Uterus (tissue), 2 donors: ENCODE measurements at regions not wholly inside any gene's neighbourhood (a gene's known extent, or its start where the extent isn't known, plus 50 kb on each side); places are given as distances from the start of the nearest gene placed in this dataset.

ENCODE experiments used
- CTCF ChIP-seq, 4 experiments: fragments of 200-600 bp in 2 of 4; fragments of 450-650 bp in 2 of 4; sonication (generic) in 2 of 4; IDR thresholded peaks; one replicate each; pipeline ENCODE4 v1.5.1; 2016 to 2019; ENCODE audit warnings: antibody characterized with exemption in 4 of 4, mild to moderate bottlenecking in 2 of 4, moderate library complexity in 1 of 4
- POLR2A ChIP-seq, 2 donors: fragments of 450-650 bp; IDR thresholded peaks; one replicate each; pipeline ENCODE4 v1.6.1; 2016; ENCODE audit warnings: antibody characterized with exemption in 2 of 2, mild to moderate bottlenecking in 1 of 2, moderate library complexity in 1 of 2

GRCh38 chr9:96062031-96062430 is 186.5 kb downstream of the ERCC6L2 start:
- TF ChIP-seq CTCF (IDR thresholded peaks at IDR 0.05) (no peak), POLR2A (IDR thresholded peaks at IDR 0.05) (no peak)
